HepG2 (cell line): ENCODE measurements at regions not wholly inside any gene's neighbourhood (a gene's known extent, or its start where the extent isn't known, plus 50 kb on each side); places are given as distances from the start of the nearest gene placed in this dataset.

Experiments
- BCLAF1 ChIP-seq: fragments of 450-650 bp; IDR thresholded peaks from 2 replicates; pipeline ENCODE4 v1.6.1; 2017; ENCODE audit warnings: mild to moderate bottlenecking
- BRCA1 ChIP-seq: sonication (generic); formaldehyde crosslinking; IDR thresholded peaks from 2 replicates; pipeline ENCODE4 v1.4.0; 2020; ENCODE audit warnings: missing genetic modification reagents
- E2F1 ChIP-seq: sonication (generic); formaldehyde crosslinking; IDR thresholded peaks from 2 replicates; pipeline ENCODE4 v1.5.0; 2020; ENCODE audit warnings: missing genetic modification reagents
- MAFF ChIP-seq: IDR thresholded peaks from 2 replicates; pipeline ENCODE4 v1.6.1; 2011; ENCODE audit warnings: low read depth, low read length, improper control_type of control experiment
- MAFG ChIP-seq: sonication (generic); formaldehyde crosslinking; IDR thresholded peaks from 2 replicates; pipeline ENCODE4 v1.5.1; 2020; ENCODE audit warnings: mild to moderate bottlenecking, missing genetic modification reagents
- MAFK ChIP-seq, 2 experiments: IDR thresholded peaks in 1 of 2; conservative IDR thresholded peaks in 1 of 2; 2 replicates each; pipeline ENCODE4 v1.6.1; 2011; ENCODE audit warnings: improper control_type of control experiment in 2 of 2, low read length in 2 of 2
- REXO4 ChIP-seq: sonication (generic); formaldehyde crosslinking; IDR thresholded peaks from 2 replicates; pipeline ENCODE4 v1.8.0; 2022; ENCODE audit warnings: missing genetic modification reagents, mild to moderate bottlenecking, borderline replicate concordance
- RNF219 ChIP-seq: sonication (generic); formaldehyde crosslinking; IDR thresholded peaks from 2 replicates; pipeline ENCODE4 v1.5.0; 2020; ENCODE audit warnings: mild to moderate bottlenecking, missing genetic modification reagents
- ZFP37 ChIP-seq: sonication (generic); formaldehyde crosslinking; IDR thresholded peaks from 2 replicates; pipeline ENCODE4 v1.4.0; 2020; ENCODE audit warnings: missing genetic modification reagents, borderline replicate concordance
- ZFP82 ChIP-seq: sonication (generic); formaldehyde crosslinking; IDR thresholded peaks from 2 replicates; pipeline ENCODE4 v1.5.1; 2020; ENCODE audit warnings: mild to moderate bottlenecking, missing genetic modification reagents, borderline replicate concordance
- ZNF12 ChIP-seq: sonication (generic); formaldehyde crosslinking; IDR thresholded peaks from 2 replicates; pipeline ENCODE4 v1.5.0; 2020; ENCODE audit warnings: missing genetic modification reagents
- ZNF326 ChIP-seq: sonication (generic); formaldehyde crosslinking; IDR thresholded peaks from 2 replicates; pipeline ENCODE4 v1.4.0; 2020; ENCODE audit warnings: missing genetic modification reagents, borderline replicate concordance
- ZNF34 ChIP-seq: sonication (generic); formaldehyde crosslinking; IDR thresholded peaks from 2 replicates; pipeline ENCODE4 v1.4.0; 2020; ENCODE audit warnings: mild to moderate bottlenecking, missing genetic modification reagents, borderline replicate concordance
- ZNF652 ChIP-seq: IDR thresholded peaks from 2 replicates; pipeline ENCODE4 v1.6.1; 2016; ENCODE audit warnings: low read depth, borderline replicate concordance
- ZNF766 ChIP-seq: sonication (generic); formaldehyde crosslinking; IDR thresholded peaks from 2 replicates; pipeline ENCODE4 v1.5.0; 2020; ENCODE audit warnings: missing genetic modification reagents, borderline replicate concordance
- ZSCAN5A ChIP-seq: sonication (generic); formaldehyde crosslinking; IDR thresholded peaks from 2 replicates; pipeline ENCODE4 v1.8.0; 2022; ENCODE audit warnings: mild to moderate bottlenecking, missing genetic modification reagents, borderline replicate concordance
- TF ChIP-seq, protein P1 (sequence below): IDR thresholded peaks from 2 replicates; pipeline ENCODE4 v1.6.1; 2016; ENCODE audit warnings: low read depth, control low read depth
- TF ChIP-seq, protein P2 (sequence below): sonication (generic); formaldehyde crosslinking; IDR thresholded peaks from 2 replicates; pipeline ENCODE4 v1.4.0; 2020; ENCODE audit warnings: missing genetic modification reagents, borderline replicate concordance

- TF ChIP-seq, protein P1, sequence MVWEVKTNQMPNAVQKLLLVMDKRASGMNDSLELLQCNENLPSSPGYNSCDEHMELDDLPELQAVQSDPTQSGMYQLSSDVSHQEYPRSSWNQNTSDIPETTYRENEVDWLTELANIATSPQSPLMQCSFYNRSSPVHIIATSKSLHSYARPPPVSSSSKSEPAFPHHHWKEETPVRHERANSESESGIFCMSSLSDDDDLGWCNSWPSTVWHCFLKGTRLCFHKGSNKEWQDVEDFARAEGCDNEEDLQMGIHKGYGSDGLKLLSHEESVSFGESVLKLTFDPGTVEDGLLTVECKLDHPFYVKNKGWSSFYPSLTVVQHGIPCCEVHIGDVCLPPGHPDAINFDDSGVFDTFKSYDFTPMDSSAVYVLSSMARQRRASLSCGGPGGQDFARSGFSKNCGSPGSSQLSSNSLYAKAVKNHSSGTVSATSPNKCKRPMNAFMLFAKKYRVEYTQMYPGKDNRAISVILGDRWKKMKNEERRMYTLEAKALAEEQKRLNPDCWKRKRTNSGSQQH = no peak
- TF ChIP-seq ZNF652 (CRISPR knock-in tag) = no peak
- TF ChIP-seq E2F1 (CRISPR knock-in tag) = no peak
- no peak for TF ChIP-seq BCLAF1
- TF ChIP-seq ZFP82 (CRISPR knock-in tag) = no peak
- no peak for TF ChIP-seq ZNF34 (CRISPR knock-in tag)
- no peak for TF ChIP-seq RNF219 (CRISPR knock-in tag)
- TF ChIP-seq ZNF766 (CRISPR knock-in tag) = no peak
- no peak for TF ChIP-seq ZSCAN5A (CRISPR knock-in tag)
- no peak for TF ChIP-seq MAFG
- no peak for TF ChIP-seq REXO4 (CRISPR knock-in tag)
- no peak for TF ChIP-seq ZFP37 (CRISPR knock-in tag)
- TF ChIP-seq BRCA1 (CRISPR knock-in tag) = no peak
- TF ChIP-seq, protein P2, sequence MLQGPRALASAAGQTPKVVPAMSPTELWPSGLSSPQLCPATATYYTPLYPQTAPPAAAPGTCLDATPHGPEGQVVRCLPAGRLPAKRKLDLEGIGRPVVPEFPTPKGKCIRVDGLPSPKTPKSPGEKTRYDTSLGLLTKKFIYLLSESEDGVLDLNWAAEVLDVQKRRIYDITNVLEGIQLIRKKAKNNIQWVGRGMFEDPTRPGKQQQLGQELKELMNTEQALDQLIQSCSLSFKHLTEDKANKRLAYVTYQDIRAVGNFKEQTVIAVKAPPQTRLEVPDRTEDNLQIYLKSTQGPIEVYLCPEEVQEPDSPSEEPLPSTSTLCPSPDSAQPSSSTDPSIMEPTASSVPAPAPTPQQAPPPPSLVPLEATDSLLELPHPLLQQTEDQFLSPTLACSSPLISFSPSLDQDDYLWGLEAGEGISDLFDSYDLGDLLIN = no peak
- TF ChIP-seq MAFK (conservative IDR thresholded peaks at IDR 0.05 in 1 of 2, IDR thresholded peaks at IDR 0.05 in 1 of 2; ENCODE audit: low read length in 2 of 2) = peak; percentile 37 to 42; a peak in 3 of 4 replicates
- TF ChIP-seq ZNF12 (CRISPR knock-in tag) = peak; percentile 95
- peak; percentile 26 for TF ChIP-seq MAFF
- no peak for TF ChIP-seq ZNF326 (CRISPR knock-in tag)
Observed at GRCh38 chr22:26766510-26767350, 109.3 kb downstream of the MIAT start (continued).
